Neural crest cell (in vitro differentiated cells): ENCODE measurements at regions not wholly inside any gene's neighbourhood (a gene's known extent, or its start where the extent isn't known, plus 50 kb on each side); places are given as distances from the start of the nearest gene placed in this dataset.

Experiments used
- DNase-seq: peaks from one replicate; pipeline ENCODE4 v3.0.0; 2021; ENCODE audit warnings: low read depth, mixed read lengths, low spot score
- H3K27ac Mint-ChIP-seq: one replicate; pipeline ENCODE4 v1.8.0; 2021; ENCODE audit warnings: mild to moderate bottlenecking, mixed read lengths; ENCODE audit not compliant: unreplicated experiment
- H3K27me3 Mint-ChIP-seq: 2 replicates; pipeline ENCODE4 v1.8.0; 2021; ENCODE audit warnings: low read depth, mild to moderate bottlenecking, mixed read lengths
- H3K36me3 Mint-ChIP-seq: 2 replicates; pipeline ENCODE4 v1.8.0; 2021; ENCODE audit warnings: low read depth, mild to moderate bottlenecking, mixed read lengths
- H3K4me1 Mint-ChIP-seq: 2 replicates; pipeline ENCODE4 v1.8.0; 2021; ENCODE audit warnings: mixed read lengths
- H3K4me3 Mint-ChIP-seq: one replicate; pipeline ENCODE4 v1.8.0; 2021; ENCODE audit warnings: mild to moderate bottlenecking, mixed read lengths
- H3K9me3 Mint-ChIP-seq: 2 replicates; pipeline ENCODE4 v1.8.0; 2021; ENCODE audit warnings: mixed read lengths
- CTCF ChIP-seq: fragments of 200-600 bp; sonication (generic); conservative IDR thresholded peaks from 2 replicates; pipeline ENCODE4 v1.5.0; 2021; ENCODE audit warnings: antibody characterized with exemption, mild to moderate bottlenecking

DNA sequence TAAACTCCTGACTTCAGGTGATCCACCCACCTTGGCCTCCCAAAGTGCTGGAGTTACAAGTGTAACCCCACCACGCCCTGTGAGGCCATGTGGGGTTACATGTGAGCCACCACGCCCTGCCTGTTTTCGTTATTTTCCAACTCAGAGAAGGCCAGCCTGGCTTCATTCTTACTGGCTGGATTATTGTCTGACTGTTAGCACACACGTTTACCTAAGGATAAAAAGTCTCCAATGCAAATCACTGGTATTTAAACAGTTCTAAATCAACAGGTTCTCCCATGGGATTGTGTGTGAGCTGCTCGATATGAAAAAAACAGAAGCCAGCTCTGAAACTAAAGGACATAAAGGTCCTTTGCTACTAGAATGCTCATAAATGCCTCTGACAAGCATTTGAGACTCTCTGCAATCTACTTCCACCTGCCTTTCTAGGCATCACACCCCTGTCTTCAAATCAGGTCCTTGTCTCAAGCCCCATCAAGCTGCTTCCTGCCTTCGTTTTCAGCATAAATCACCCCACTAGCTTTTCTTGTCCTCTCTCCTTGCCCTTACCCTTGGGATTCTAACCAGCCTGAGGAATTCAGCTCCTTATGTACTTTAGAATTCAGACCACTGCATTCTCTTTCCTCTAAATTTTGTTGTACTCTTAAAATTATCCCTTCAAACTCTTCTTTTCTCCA lies 265.0 kb downstream of the DUSP6 start:
- Mint-ChIP-seq H3K4me1 (peaks cover 18% of the 10 kb centered on the region), H3K27me3 (no peaks in the 10 kb centered on the region)

DNA sequence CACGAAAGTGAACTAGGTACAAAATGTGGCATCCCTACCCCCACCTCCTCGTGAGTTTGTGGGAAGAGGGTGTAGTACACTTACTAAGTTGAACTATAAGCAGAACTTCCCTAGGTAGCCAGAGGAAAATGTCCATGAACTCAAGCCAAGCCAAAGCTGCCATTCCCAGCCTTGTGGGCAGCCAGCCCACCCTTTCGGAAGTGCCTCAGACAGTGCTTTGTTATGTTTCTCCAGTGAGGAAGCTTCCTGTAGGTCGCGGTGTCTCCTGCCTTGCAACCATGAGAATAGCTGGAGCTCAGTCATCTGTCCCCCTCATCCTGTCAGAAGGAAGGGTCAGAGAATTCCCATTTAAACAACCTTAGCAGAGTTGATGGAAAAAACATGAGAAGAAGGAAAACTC lies 266.9 kb downstream of the DUSP6 start:
- H3K27me3 Mint-ChIP-seq, result no peaks in the 10 kb centered on the region
- H3K4me1 Mint-ChIP-seq, result peaks cover 36% of the 10 kb centered on the region
- no peak overlapping the region for H3K27ac Mint-ChIP-seq
- DNase-seq, result no peak
- no peak overlapping the region for H3K4me3 Mint-ChIP-seq
- H3K9me3 Mint-ChIP-seq, result peaks cover 11% of the 10 kb centered on the region
- no peak for TF ChIP-seq CTCF
- H3K36me3 Mint-ChIP-seq, result peaks cover 5% of the 10 kb centered on the region

More for the DNA sequence above, 265.0 kb downstream of the DUSP6 start:
- TF ChIP-seq CTCF, result no peak
- H3K9me3 Mint-ChIP-seq, result peaks cover 17% of the 10 kb centered on the region
- H3K4me3 Mint-ChIP-seq, result no peak overlapping the region
- no peak for DNase-seq
- no peak overlapping the region for H3K27ac Mint-ChIP-seq
- peaks cover 8% of the 10 kb centered on the region for H3K36me3 Mint-ChIP-seq

GRCh38 chr12:89084751-89085150 lies 267.6 kb downstream of the DUSP6 start:
- Mint-ChIP-seq H3K27me3 (no peaks in the 10 kb centered on the region), H3K4me1 (peaks cover 36% of the 10 kb centered on the region), H3K4me3 (no peak overlapping the region), H3K9me3 (peaks cover 7% of the 10 kb centered on the region), H3K36me3 (peaks cover 2% of the 10 kb centered on the region), H3K27ac (no peak overlapping the region)
- no peak for DNase-seq
- TF ChIP-seq CTCF, result no peak

DNA sequence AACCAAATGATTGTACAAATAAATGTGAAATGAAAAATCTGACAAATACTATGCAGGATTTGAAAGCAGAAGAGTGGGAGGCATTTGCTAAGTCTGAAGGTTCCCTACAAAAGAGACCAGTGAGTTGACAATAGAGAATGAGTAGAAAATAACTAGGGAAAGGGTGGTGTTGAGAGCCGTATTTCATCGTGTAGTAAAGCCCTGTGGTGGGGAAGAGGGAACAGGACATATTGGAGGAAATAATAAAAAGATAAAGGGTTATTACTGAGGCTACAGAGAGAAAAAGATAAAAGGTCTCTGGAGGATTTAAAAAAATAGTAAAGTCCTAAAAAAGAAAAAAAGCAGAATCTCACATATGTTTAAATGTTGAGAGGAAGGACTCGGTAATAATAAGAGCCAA lies 268.8 kb downstream of the DUSP6 start:
- no peak overlapping the region for H3K27ac Mint-ChIP-seq
- peaks cover 36% of the 10 kb centered on the region for H3K4me1 Mint-ChIP-seq
- no peaks in the 10 kb centered on the region for H3K27me3 Mint-ChIP-seq
- H3K4me3 Mint-ChIP-seq, result no peak overlapping the region
- H3K9me3 Mint-ChIP-seq, result peaks cover 9% of the 10 kb centered on the region
- no peak for DNase-seq
- peaks cover 2% of the 10 kb centered on the region for H3K36me3 Mint-ChIP-seq
- no peak for TF ChIP-seq CTCF

DNA sequence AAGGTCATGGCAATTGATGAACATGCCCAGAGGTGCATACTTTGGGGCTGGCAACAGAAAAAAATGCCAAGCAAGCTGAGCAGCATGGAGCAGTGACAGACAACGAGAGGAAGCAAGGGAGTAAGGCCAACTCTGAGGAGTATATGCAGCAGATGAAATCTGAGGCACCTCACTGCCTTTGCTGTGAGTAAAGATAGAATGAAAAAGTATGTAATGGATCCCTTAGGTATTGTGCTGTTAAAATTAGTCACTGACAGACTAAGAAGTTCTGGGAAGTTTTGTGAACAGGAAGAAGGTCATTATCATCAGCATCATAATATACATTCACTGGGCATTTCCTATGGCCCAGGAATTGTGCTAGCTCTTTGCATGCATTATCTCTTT lies 269.9 kb downstream of the DUSP6 start:
- Mint-ChIP-seq H3K4me1 (peaks cover 27% of the 10 kb centered on the region), H3K4me3 (no peak overlapping the region), H3K27me3 (no peaks in the 10 kb centered on the region), H3K9me3 (peaks cover 5% of the 10 kb centered on the region), H3K27ac (no peak overlapping the region), H3K36me3 (no peaks in the 10 kb centered on the region)
- no peak for DNase-seq
- no peak for TF ChIP-seq CTCF
